HepG2 (cell line): ENCODE measurements at regions not wholly inside any gene's neighbourhood (a gene's known extent, or its start where the extent isn't known, plus 50 kb on each side); places are given as distances from the start of the nearest gene placed in this dataset.

Experiments used
- ATF1 ChIP-seq: IDR thresholded peaks from 2 replicates; pipeline ENCODE4 v1.6.1; 2016; ENCODE audit warnings: mild to moderate bottlenecking, control low read depth
- ATF2 ChIP-seq: sonication (generic); formaldehyde crosslinking; IDR thresholded peaks from 2 replicates; pipeline ENCODE4 v1.4.0; 2020; ENCODE audit warnings: missing genetic modification reagents
- DMAP1 ChIP-seq: IDR thresholded peaks from 2 replicates; pipeline ENCODE4 v1.6.1; 2016
- ELF4 ChIP-seq: sonication (generic); formaldehyde crosslinking; IDR thresholded peaks from 2 replicates; pipeline ENCODE4 v1.5.0; 2020; ENCODE audit warnings: missing genetic modification reagents, mild to moderate bottlenecking, moderate library complexity, borderline replicate concordance
- HES4 ChIP-seq: sonication (generic); formaldehyde crosslinking; IDR thresholded peaks from 2 replicates; pipeline ENCODE4 v1.9.0; 2021; ENCODE audit warnings: mild to moderate bottlenecking, missing genetic modification reagents, borderline replicate concordance
- HNF4A ChIP-seq: sonication (generic); formaldehyde crosslinking; IDR thresholded peaks from 2 replicates; pipeline ENCODE4 v1.4.0; 2020; ENCODE audit warnings: missing genetic modification reagents
- KDM6A ChIP-seq: IDR thresholded peaks from 2 replicates; pipeline ENCODE4 v1.6.1; 2016; ENCODE audit warnings: low read depth
- MEIS2 ChIP-seq: sonication (generic); formaldehyde crosslinking; IDR thresholded peaks from 2 replicates; pipeline ENCODE4 v1.9.0; 2021; ENCODE audit warnings: mild to moderate bottlenecking, missing genetic modification reagents
- PLRG1 ChIP-seq: fragments of 450-650 bp; conservative IDR thresholded peaks from 2 replicates; pipeline ENCODE4 v1.6.1; 2016
- PRDM4 ChIP-seq: sonication (generic); formaldehyde crosslinking; IDR thresholded peaks from 2 replicates; pipeline ENCODE4 v1.9.0; 2021; ENCODE audit warnings: missing genetic modification reagents, borderline replicate concordance
- PTBP1 ChIP-seq: fragments of 200-400 bp; formaldehyde crosslinking; IDR thresholded peaks from 2 replicates; pipeline ENCODE4 v1.6.1; 2018; ENCODE audit warnings: low read length, low read depth; ENCODE audit not compliant: poor library complexity, severe bottlenecking
- SCMH1 ChIP-seq: sonication (generic); formaldehyde crosslinking; IDR thresholded peaks from 2 replicates; pipeline ENCODE4 v1.9.0; 2021; ENCODE audit warnings: missing genetic modification reagents, mild to moderate bottlenecking, borderline replicate concordance
- SP2 ChIP-seq: sonication (generic); formaldehyde crosslinking; IDR thresholded peaks from 2 replicates; pipeline ENCODE4 v1.5.1; 2020; ENCODE audit warnings: mild to moderate bottlenecking, missing genetic modification reagents
- XRCC5 ChIP-seq: fragments of 200-400 bp; formaldehyde crosslinking; optimal IDR thresholded peaks from 2 replicates; pipeline ENCODE3; 2017; ENCODE audit warnings: mild to moderate bottlenecking, low read length
- ZBTB38 ChIP-seq: sonication (generic); formaldehyde crosslinking; IDR thresholded peaks from 2 replicates; pipeline ENCODE4 v1.5.1; 2020; ENCODE audit warnings: mild to moderate bottlenecking, missing genetic modification reagents
- ZBTB49 ChIP-seq: sonication (generic); formaldehyde crosslinking; IDR thresholded peaks from 2 replicates; pipeline ENCODE4 v1.4.0; 2020; ENCODE audit warnings: missing genetic modification reagents, borderline replicate concordance
- ZMYM3 ChIP-seq: sonication (generic); formaldehyde crosslinking; IDR thresholded peaks from 2 replicates; pipeline ENCODE4 v1.5.1; 2020; ENCODE audit warnings: mild to moderate bottlenecking, missing genetic modification reagents
- ZNF180 ChIP-seq: sonication (generic); formaldehyde crosslinking; IDR thresholded peaks from 2 replicates; pipeline ENCODE4 v1.4.0; 2020; ENCODE audit warnings: low read depth, missing genetic modification reagents, borderline replicate concordance
- ZNF546 ChIP-seq: sonication (generic); formaldehyde crosslinking; conservative IDR thresholded peaks from 2 replicates; pipeline ENCODE4 v1.8.1; 2023; ENCODE audit warnings: mild to moderate bottlenecking, missing genetic modification reagents
- ZNF572 ChIP-seq: sonication (generic); formaldehyde crosslinking; IDR thresholded peaks from 2 replicates; pipeline ENCODE4 v1.5.1; 2020; ENCODE audit warnings: mild to moderate bottlenecking, missing genetic modification reagents
- ZNF605 ChIP-seq: sonication (generic); formaldehyde crosslinking; IDR thresholded peaks from 2 replicates; pipeline ENCODE4 v1.8.0; 2022; ENCODE audit warnings: mild to moderate bottlenecking, missing genetic modification reagents
- ZNF777 ChIP-seq: sonication (generic); formaldehyde crosslinking; IDR thresholded peaks from 2 replicates; pipeline ENCODE4 v1.4.0; 2020; ENCODE audit warnings: missing genetic modification reagents
- TF ChIP-seq, protein P1 (sequence below): sonication (generic); formaldehyde crosslinking; IDR thresholded peaks from 2 replicates; pipeline ENCODE4 v1.4.0; 2020; ENCODE audit warnings: mild to moderate bottlenecking, missing genetic modification reagents
- TF ChIP-seq, protein P2 (sequence below): sonication (generic); formaldehyde crosslinking; IDR thresholded peaks from 2 replicates; pipeline ENCODE4 v1.4.0; 2020; ENCODE audit warnings: missing genetic modification reagents

- no peak for TF ChIP-seq ZNF180 (CRISPR knock-in tag)
- no peak; the same call in 1 of the 2 replicates for TF ChIP-seq DMAP1 (CRISPR knock-in tag)
- no peak for TF ChIP-seq ELF4 (CRISPR knock-in tag)
- no peak for TF ChIP-seq PRDM4 (CRISPR knock-in tag)
- peak; percentile 94 for TF ChIP-seq SP2
- TF ChIP-seq ZNF572 = no peak
- no peak for TF ChIP-seq ZBTB49
- 0 out of 2 replicates have a peak, but pooled peaks have one; percentile 12 for TF ChIP-seq ATF2
- no peak; the same call in 1 of the 2 replicates for TF ChIP-seq ZBTB38
- TF ChIP-seq, protein P1, sequence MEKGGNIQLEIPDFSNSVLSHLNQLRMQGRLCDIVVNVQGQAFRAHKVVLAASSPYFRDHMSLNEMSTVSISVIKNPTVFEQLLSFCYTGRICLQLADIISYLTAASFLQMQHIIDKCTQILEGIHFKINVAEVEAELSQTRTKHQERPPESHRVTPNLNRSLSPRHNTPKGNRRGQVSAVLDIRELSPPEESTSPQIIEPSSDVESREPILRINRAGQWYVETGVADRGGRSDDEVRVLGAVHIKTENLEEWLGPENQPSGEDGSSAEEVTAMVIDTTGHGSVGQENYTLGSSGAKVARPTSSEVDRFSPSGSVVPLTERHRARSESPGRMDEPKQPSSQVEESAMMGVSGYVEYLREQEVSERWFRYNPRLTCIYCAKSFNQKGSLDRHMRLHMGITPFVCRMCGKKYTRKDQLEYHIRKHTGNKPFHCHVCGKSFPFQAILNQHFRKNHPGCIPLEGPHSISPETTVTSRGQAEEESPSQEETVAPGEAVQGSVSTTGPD (CRISPR knock-in tag) = no peak
- TF ChIP-seq ZNF546 (CRISPR knock-in tag) = no peak
- no peak for TF ChIP-seq HES4 (CRISPR knock-in tag)
- TF ChIP-seq, protein P2, sequence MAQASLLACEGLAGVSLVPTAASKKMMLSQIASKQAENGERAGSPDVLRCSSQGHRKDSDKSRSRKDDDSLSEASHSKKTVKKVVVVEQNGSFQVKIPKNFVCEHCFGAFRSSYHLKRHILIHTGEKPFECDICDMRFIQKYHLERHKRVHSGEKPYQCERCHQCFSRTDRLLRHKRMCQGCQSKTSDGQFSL (CRISPR knock-in tag) = no peak
- no peak for TF ChIP-seq ZNF777 (CRISPR knock-in tag)
- TF ChIP-seq SCMH1 (CRISPR knock-in tag) = no peak
- TF ChIP-seq XRCC5 = peak; percentile 41
- TF ChIP-seq KDM6A (CRISPR knock-in tag) = no peak
- no peak for TF ChIP-seq PLRG1
- TF ChIP-seq PTBP1 = no peak
- TF ChIP-seq ZMYM3 (CRISPR knock-in tag) = no peak
- TF ChIP-seq HNF4A (CRISPR knock-in tag) = no peak
- peak; percentile 21; the same call in 1 of the 2 replicates for TF ChIP-seq ZNF605 (CRISPR knock-in tag)
- no peak for TF ChIP-seq ATF1 (CRISPR knock-in tag)
- TF ChIP-seq MEIS2 (CRISPR knock-in tag) = no peak
Observed at GRCh38 chr7:112939574-112940313, 146.9 kb downstream of the GPR85 start (continued).
